NCI-H82 treated with DMSO at 0.1 percent for 48 hours (cell line): ENCODE measurements at regions not wholly inside any gene's neighbourhood (a gene's known extent, or its start where the extent isn't known, plus 50 kb on each side); places are given as distances from the start of the nearest gene placed in this dataset.
"Not testable (repeated sequence)": the region's sequence is repeated elsewhere in the genome, so short reads cannot be mapped to it uniquely, and the experiment has no call there.

Experiments
- DNase-seq: peaks from one replicate; lab custom pipeline; 2025; ENCODE audit not compliant: unreplicated experiment; lab: John Stamatoyannopoulos, UW

DNA sequence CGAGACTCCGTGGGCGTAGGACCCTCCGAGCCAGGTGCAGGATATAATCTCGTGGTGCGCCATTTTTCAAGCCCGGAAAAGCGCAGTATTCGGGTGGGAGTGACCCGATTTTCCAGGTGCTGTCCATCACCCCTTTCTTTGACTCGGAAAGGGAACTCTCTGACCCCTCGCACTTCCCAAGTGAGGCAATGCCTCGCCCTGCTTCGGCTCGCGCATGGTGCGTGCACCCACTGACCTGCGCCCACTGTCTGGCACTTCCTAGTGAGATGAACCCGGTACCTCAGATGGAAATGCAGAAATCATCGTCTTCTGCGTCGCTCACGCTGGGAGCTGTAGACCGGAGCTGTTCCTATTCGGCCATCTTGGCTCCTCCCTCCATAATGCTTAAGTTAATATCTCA is 876.9 kb upstream of the API5 start:
- DNase-seq = not testable (repeated sequence)

DNA sequence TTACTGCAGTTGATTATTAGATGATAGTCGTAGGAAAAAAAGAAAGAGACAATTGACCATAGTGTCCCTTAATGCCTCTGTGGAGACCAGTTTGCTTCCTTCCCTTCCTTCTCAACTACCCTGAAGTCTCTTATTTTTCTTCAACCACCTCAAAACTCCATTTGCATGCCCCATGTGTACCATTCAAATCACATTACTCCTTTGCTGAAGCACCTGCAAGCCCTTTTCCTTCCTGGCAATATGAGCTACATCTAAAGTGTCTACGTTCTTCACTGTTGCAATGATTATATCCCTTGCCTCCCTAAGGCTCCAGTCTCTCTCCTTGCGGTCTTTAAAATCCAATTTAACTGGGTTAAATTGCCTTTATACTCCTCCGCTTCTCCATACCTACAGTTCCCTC is 867.4 kb upstream of the API5 start:
- no peak for DNase-seq

DNA sequence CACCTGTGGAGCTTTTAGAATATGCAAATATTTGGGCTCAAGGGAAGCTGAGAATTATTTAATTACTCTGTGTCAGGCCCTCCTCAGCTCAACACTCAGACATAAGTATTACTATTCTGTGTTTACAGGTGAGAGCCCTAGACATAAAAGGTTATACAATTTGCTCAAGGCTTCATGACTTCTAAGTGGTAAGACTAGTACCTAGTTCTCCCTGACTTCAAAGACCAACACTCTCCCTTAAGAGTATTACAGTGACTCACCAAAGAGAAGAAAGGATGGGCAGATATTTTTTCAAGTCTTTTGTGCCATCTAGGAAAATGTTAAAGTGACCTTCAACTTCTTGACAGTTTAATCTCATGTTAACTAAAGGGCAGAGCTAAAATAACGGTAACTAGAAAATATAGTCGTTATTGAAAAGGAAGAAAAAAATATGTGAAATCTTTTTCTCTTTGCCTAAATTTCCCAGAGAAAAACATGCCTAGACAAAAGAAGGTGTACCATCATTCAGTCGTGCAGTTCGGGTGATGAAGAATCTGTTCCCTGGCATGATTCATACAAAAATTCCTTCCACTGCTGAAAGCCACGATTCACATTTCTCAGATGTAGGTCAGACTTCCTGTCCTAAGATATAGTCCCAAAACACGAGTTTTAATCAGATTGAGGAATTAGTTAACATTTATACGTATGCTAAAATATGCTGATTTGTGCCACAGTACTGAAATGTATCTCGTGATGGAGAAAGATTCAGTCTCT is 849.1 kb upstream of the API5 start:
- DNase-seq = no peak

DNA sequence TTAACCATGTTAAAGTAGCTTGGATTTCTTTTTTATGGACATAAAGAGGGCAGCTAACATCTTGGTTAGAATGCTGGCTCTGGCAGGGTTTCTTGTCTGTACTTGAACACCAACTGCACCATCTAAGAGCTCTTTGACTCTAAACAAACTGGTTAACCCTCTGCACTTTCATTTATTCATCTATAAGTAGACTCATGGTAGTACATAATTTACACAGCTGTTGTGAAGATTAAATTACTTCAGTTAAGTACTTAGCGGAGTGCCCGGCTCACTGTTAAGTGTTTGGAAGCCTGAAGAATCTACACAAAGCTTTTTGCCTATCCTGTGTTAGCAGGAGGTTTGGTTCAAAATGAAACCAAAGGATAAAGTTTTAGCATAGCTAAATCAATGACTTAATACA is 846.2 kb upstream of the API5 start:
- DNase-seq = no peak

DNA sequence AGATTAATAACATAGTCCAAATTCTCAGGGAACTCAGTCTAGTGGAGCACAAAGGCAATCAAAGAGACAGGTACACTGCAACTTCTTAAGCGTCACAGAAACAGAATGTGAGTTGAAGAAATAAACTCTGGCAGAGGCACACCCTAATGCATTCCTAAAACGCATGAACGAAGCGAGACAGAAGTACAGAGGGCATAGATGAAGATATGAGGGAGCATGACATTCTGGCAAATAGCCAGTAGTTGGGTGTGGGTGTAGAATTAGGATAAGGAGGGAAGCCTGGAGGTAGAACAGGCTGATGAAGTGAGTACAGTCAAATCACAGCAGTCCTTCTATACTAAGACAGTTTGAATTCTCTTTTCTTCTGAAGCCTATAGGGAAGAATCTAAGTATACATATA is 838.7 kb upstream of the API5 start:
- no peak for DNase-seq

DNA sequence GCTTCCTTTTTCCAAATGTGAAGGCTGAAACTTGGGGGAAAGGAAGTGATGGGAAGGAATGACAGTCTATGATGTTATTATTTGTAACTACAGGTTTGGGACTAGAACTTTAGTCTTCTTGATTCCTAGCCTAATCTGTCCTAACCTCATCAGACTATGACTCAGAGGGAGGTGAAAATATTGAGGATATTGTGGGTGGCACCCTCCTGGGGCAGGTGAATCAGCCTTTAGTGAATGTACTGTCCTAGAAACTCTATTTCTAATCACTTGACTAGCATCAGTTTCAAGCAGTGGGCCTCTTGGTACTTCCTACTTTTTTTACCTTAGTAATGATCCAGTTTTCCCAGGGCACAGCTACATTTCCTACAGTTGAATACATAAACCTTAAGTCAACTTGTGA is 829.0 kb upstream of the API5 start:
- no peak for DNase-seq

DNA sequence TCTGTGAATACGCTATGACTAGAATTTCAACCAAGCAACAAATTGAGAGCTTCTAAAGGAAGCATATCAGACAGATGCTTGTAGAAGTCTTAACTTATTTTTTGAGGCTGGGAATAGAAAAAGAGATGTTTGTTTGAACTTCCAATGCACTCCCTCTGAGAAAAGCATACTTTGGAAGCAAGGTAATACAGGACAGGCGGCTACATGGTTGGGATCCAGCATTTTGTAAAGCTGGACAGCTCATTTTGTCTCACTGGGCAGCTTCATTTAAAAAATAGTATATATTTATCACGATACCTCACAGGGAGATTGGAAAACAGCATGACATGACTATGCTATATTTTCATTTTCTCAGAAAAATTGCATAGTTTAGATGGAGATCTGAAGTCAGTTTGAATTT is 821.3 kb upstream of the API5 start:
- DNase-seq = no peak

DNA sequence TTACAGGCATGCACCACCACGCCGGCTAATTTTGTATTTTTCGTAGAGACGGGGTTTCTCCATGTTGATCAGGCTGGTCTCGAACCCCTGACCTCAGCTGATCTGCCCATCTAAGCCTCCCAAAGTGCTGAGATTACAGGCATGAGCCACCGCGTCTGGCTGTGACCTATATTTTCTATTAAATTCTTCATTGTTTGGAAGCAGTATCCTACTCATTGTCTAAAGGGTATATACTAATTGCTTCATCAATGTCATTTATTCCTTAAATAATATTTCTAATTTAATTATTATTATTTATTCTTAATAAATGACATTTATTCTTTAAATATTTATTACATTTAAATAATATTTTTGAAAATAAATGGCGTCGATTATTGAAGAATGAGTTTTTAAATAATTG is 817.3 kb upstream of the API5 start:
- DNase-seq = no peak

DNA sequence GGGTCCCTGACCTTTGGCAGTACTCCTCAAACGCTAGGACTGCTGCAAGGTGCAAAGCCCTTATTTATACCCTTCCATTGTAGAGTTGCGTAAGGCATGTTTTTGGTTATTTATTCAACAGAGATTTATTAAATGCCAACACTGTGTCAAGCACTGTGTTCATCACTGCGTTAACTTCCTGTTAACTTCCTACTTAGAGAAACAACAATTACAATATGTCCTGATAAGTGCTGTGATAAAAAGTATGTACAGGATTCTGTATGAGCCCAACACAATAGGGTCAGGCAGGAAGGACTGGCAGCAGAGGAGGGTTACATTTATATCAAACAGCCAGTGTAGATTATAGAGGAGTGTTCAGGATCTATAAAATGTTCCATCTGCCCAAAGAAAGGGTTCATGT is 812.8 kb upstream of the API5 start:
- no peak for DNase-seq

DNA sequence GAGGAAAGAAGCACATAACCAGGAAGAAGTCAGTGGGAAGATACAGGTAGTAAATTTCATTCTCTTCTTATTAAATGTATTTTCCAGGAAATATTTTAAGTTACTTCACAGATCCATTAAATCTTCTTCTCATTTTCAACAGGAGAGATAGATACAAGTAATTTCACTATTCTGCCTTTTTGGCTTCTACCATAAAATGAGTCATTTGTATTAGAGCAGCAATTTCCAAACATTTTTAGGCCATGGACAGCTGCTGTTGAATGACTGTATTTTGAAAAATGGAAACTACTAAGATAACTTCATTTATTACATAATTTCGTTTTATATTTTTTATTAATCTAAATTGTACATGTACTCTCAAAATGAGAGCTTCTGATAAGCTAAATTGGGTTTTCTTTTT is 809.6 kb upstream of the API5 start:
- DNase-seq = no peak

DNA sequence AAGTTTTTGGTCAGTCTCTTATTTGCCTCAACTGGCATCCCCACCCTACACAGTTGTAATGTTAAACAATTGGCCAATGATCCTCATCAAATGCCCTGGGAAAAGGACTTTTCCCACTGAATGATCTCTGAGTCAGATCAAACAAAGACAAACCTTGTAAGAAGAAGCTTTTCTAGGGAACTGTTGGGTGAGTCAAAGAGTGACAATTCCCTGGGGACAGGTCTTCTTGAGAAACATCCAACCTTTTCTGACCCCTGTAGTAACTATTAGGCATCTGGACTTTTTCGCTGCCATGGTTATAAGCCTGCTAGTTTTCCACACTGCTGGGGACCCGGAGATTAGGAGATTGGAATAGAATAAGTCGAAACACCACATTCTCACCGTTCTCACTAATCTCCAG is 789.8 kb upstream of the API5 start:
- no peak for DNase-seq

DNA sequence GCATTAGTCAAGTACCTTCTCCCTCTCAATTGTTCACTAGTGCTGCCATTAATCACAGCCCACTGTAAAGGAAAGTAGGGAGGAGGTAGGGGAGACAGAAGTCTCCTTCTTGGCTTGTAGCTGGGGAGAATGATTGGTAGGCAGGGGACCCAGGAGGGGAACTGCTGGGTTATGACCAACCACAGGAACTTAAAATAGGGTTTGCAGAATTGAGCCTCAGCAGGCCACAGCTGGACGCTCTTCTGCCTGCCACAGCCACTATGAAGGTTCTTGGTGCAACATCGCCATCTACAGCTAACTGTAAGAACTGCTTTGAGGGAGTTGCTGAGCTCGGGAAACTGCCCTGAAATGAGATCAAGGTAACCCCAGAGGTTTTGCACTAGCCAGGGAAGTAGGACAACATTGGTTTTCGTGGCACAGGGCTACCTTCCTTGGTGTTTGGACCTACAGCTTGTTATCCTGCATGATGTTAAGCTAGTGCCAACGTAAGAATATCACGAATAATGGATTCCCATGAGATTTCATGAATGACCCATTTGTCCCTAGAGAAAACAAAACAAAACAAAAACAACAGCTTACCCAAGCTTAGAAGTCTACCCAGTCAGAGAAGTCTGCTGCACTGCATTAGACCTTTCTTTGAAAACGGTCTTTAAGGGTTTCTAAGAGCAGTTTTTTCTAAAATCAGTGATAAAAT is 787.1 kb upstream of the API5 start:
- DNase-seq = peak; percentile 32

DNA sequence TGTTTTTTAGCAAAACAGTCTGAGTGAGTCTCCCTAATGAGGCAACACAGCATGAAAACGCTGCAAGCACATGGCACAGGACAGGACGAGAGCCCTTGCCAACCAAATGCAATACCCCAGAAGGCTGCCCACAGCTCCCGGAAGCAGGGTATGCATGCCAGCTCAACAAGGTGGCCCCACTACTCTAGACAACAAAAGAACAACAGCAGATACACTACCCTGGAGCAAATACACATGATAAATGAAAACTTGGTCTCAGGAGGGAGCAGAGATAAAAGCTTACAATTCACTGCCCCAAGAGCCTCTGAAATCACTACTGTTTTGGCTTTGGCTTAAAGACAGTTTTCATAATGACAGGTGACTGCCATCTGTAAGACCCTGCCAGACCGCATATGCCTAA is 785.4 kb upstream of the API5 start:
- no peak for DNase-seq

DNA sequence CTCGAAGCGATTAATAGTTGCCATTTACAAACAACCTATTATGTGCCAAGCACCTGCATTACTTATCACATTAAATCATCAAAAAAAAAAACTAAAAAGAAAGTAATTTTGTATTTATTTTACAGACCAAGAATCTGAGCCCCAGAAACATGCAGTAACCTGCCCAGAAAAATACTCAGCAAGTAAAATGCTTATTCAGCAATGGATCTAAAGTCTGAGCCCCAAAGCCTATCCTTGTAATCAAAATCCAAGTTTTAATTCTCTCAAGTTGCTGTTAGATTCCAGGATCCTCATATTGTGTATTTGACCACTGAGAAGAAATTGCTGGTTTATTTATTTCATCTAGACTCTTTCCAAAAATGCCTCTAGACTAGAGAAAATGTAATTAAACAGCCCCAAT is 783.3 kb upstream of the API5 start:
- DNase-seq = no peak

DNA sequence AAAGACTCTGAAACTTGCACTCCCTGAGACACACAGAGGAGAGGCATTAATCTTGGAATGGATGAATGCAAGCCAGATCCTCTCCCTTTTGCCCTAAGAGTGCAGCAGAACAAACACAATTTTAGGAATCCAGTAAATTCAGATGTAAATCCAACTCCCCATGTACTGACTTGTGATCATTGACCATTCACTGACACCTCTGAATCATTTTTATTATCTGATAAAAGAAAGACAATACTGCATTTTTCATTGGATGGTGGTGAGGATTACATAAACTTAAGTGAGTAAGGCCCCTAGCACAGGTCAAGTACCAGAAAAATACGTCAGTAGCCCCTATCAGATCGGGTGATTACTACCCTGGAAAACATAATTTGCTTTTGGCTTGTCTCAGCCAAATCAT is 782.9 kb upstream of the API5 start:
- no peak for DNase-seq

DNA sequence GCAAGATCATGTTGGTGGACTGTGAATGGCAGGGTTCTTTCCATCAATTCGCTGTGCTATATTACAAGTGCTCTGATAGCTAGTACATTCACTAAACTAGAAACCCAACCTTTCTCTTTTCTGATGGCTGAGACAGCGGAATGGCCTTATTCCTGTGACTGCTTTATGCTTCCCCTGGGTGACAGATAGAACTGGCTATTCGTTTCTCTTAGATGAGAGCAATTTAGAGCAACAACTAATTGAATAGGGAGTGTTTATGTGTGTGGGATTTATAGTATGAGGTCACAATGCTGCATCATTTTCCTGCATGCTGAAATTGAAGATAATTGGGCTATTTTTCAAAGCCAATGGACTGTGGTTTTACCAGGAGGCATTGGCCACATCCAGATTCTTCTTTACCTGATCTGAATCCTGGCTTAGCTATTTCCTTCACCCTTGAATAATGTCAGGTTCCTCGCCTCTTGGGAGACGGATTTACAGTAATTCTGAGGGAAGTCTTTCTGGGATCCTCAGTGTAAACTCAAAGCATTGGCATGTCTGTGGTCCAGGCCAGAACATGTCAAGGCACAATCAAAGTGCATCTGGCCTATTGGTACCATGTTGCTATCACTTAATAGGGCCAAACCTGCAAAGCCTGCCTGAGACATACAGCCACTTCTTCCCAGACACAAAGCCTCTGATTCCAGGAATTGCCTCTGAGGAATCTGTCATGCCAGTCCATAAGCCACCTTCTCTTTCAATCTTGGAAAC is 775.0 kb upstream of the API5 start:
- no peak for DNase-seq

DNA sequence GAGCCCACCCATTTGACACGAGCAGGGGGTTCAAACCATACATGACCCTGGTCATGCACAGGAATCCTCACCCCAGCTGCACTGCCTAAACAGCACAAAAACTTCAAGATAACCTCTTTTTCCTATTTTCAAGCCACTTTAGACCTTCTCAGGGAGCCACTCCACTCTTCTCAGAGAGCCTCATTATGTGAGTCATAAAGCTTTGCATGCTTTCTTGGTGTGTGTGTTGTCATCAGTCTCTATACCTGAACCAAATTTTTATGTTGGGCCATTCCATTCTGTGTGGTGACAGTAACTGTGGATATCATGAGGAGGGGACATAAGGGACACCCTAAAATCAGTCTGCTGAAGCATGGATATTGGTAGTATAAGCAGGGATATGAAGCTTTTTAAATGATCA is 769.5 kb upstream of the API5 start:
- no peak for DNase-seq

DNA sequence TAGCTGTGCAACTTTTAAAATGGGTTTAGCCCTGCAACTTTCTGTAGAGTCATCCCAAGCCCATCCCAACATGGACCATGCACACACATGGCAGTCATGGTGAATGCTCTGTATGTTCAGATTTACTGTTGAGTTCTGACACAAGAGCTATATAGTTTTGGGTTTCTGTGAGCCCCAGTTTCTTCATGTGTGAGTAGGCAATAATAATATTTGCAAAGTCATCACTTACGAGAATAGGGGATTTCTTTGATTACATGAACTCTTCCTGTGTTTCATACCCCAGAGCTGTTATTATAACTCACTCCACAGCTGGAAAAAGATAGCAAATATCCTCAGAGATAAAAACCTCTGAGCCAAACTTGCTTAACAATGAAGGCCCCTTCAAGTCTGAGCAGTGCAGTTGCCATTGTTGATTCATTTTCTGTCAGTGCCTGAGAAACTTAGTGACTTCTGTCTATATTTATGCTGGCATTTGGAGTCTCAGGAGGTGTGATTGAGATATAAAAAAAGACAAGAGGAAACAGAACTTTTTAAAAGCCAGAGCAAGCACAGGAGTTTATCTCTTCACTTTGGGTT is 767.9 kb upstream of the API5 start:
- DNase-seq = no peak

DNA sequence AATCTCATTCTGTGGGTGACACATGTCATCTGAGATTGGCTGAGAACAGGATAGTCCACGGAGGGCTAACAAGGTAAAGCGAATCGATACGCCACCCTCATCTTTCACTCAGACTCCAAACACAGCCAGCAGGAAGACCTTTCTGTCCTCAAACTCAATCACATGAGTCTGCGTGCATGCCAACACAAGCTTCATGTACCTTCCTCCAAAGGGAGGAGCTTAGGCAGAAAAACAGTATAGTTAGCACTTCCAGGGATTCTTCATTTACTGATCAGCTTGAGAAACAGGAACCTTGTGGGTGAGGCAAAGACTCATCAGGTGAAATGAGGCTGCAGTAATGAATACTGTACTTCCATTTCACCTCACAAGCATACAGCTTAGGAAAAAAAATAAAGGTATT is 767.1 kb upstream of the API5 start:
- DNase-seq = no peak

DNA sequence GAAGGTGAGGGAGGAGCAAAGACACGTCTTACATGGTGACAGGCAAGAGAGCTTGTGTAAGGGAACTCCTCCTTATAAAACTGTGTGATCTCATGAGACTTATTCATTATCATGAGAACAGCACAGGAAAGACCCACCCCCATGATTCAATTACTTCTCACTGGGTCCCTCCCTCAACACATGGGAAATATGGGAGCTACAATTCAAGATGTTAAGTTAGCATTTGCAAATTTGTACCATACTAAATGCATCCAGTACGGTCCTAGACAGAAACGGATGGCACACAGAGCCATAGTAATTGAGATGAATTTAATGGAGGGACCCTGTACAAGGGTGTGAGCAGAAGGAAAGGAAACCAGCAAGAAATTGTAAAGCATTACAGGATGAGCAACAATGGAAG is 765.8 kb upstream of the API5 start:
- DNase-seq = no peak

DNA sequence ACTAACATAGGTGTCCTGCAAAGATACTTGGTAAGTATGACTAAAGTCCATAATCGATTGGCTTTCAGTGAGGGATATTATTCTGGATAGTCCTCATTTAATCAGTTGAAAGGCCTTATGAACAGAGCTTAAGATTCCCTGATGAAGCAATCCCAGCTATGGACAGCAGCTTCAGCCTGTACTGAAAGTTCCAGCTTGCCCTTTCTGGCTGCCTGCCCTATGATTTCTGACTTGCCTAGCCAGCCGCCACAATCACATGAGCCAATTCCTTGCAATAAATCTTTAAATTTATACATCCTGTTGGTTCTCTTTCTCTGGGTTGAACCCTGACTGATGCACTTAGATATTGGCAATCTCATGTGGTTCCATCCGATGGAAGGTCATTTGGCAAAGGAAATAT is 759.0 kb upstream of the API5 start:
- no peak for DNase-seq

DNA sequence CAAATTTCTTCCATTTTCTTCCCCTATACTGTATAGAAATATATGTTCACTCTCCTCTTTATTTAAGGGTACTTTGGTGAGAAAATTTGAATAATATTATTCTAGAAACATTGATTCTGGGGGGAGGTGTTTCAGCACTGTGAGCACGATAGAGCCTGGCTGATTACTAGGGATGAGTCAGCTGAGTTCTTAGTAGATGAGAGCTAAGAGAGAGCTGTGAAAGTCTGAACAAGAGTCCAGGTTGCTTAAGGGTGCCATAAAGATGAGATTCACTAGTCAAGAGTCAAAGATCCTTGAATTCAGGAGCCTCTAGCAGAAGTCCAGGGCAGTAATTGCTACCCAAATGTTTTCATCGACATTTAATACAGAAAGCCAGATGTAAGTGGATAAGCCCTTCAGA is 756.6 kb upstream of the API5 start:
- no peak for DNase-seq
